ENCODE measurements at regions not wholly inside any gene's neighbourhood (a gene's known extent, or its start where the extent isn't known, plus 50 kb on each side); places are given as distances from the start of the nearest gene placed in this dataset.
"Not testable (repeated sequence)": the region's sequence is repeated elsewhere in the genome, so short reads cannot be mapped to it uniquely, and the experiment has no call there.

GRCh38 chr11:34001557-34002064 lies 49.9 kb upstream of the CAPRIN1 start:
- H3K27ac Mint-ChIP-seq: no peak overlapping the region
- no peaks in the 10 kb centered on the region for H3K36me3 Mint-ChIP-seq
- H3K27me3 Mint-ChIP-seq (ENCODE audit: low read depth in 3 of 3): peaks cover 3 to 24% (median 11%) of the 10 kb centered on the region in 3 donors
- H3K4me1 Mint-ChIP-seq: peaks cover 6% of the 10 kb centered on the region in 2 donors
- no peak overlapping the region for H3K4me3 Mint-ChIP-seq
- DNase-seq: no peak
- H3K9me3 Mint-ChIP-seq: no peaks in the 10 kb centered on the region

- Mint-ChIP-seq H3K4me3 (no peak overlapping the region), H3K27me3 (ENCODE audit: low read depth in 3 of 3) (peaks cover 1 to 25% (median 11%) of the 10 kb centered on the region in 3 donors)
Observed at GRCh38 chr11:33999393-33999792, 52.1 kb upstream of the CAPRIN1 start.

GRCh38 chr11:33997584-33998251 lies 53.8 kb upstream of the CAPRIN1 start:
- Mint-ChIP-seq H3K4me3 (no peak overlapping the region), H3K27me3 (ENCODE audit: low read depth in 3 of 3) (peaks cover 1 to 24% (median 11%) of the 10 kb centered on the region in 3 donors), H3K36me3 (no peaks in the 10 kb centered on the region), H3K27ac (no peak overlapping the region), H3K4me1 (peaks cover 6% of the 10 kb centered on the region in 2 donors), H3K9me3 (no peaks in the 10 kb centered on the region)
- DNase-seq: no peak

More at GRCh38 chr11:33999393-33999792, 52.1 kb upstream of the CAPRIN1 start:
- no peak for DNase-seq
- Mint-ChIP-seq H3K36me3 (no peaks in the 10 kb centered on the region), H3K27ac (no peak overlapping the region), H3K9me3 (no peaks in the 10 kb centered on the region), H3K4me1 (peaks cover 6% of the 10 kb centered on the region in 2 donors)

GRCh38 chr11:33996498-33997454 lies 54.8 kb upstream of the CAPRIN1 start:
- Mint-ChIP-seq H3K36me3 (no peaks in the 10 kb centered on the region), H3K27me3 (ENCODE audit: low read depth in 3 of 3) (peaks cover 1 to 24% (median 11%) of the 10 kb centered on the region in 3 donors), H3K9me3 (no peaks in the 10 kb centered on the region), H3K4me3 (peak overlapping the region in 1 of 5 donors; percentile 56), H3K27ac (no peak overlapping the region), H3K4me1 (peaks cover 6% of the 10 kb centered on the region in 2 donors)
- peak; percentile 63 to 72 (median 69) for DNase-seq

- H3K27ac Mint-ChIP-seq: no peak overlapping the region
- peaks cover 11 to 13% of the 10 kb centered on the region in 2 donors for H3K4me1 Mint-ChIP-seq
- H3K36me3 Mint-ChIP-seq: no peaks in the 10 kb centered on the region
- H3K4me3 Mint-ChIP-seq: no peak overlapping the region
- no peak for DNase-seq
- peaks cover 0 to 16% (median 4%) of the 10 kb centered on the region in 3 donors for H3K27me3 Mint-ChIP-seq (ENCODE audit: low read depth in 3 of 3)
- H3K9me3 Mint-ChIP-seq: no peaks in the 10 kb centered on the region
Observed at GRCh38 chr11:33994937-33995336, 56.6 kb upstream of the CAPRIN1 start.

GRCh38 chr11:33991136-33991535 lies 60.4 kb upstream of the CAPRIN1 start:
- H3K27me3 Mint-ChIP-seq (ENCODE audit: low read depth in 3 of 3); H3K9me3 Mint-ChIP-seq; DNase-seq; H3K4me1 Mint-ChIP-seq; H3K36me3 Mint-ChIP-seq; H3K27ac Mint-ChIP-seq: not testable (repeated sequence)
- peak overlapping the region in 4 of 5 donors; percentile 30 to 59 (median 54) for H3K4me3 Mint-ChIP-seq

GRCh38 chr11:33990131-33990530 lies 61.4 kb upstream of the CAPRIN1 start:
- H3K27me3 Mint-ChIP-seq (ENCODE audit: low read depth in 3 of 3); H3K9me3 Mint-ChIP-seq; DNase-seq; H3K4me1 Mint-ChIP-seq; H3K4me3 Mint-ChIP-seq; H3K27ac Mint-ChIP-seq; H3K36me3 Mint-ChIP-seq: not testable (repeated sequence)

GRCh38 chr11:33989461-33989860 lies 62.1 kb upstream of the CAPRIN1 start:
- DNase-seq: no peak
- H3K27me3 Mint-ChIP-seq (ENCODE audit: low read depth in 3 of 3): peaks cover 0 to 5% (median 2%) of the 10 kb centered on the region in 3 donors
- H3K36me3 Mint-ChIP-seq: no peaks in the 10 kb centered on the region
- H3K9me3 Mint-ChIP-seq: no peaks in the 10 kb centered on the region
- no peak overlapping the region for H3K27ac Mint-ChIP-seq
- peaks cover 4 to 7% of the 10 kb centered on the region in 2 donors for H3K4me1 Mint-ChIP-seq
- H3K4me3 Mint-ChIP-seq: no peak overlapping the region

- no peak for DNase-seq
- no peak overlapping the region for H3K4me3 Mint-ChIP-seq
- peaks cover 4 to 7% of the 10 kb centered on the region in 2 donors for H3K4me1 Mint-ChIP-seq
- peaks cover 0 to 3% (median 2%) of the 10 kb centered on the region in 3 donors for H3K27me3 Mint-ChIP-seq (ENCODE audit: low read depth in 3 of 3)
- no peaks in the 10 kb centered on the region for H3K36me3 Mint-ChIP-seq
- no peaks in the 10 kb centered on the region for H3K9me3 Mint-ChIP-seq
- H3K27ac Mint-ChIP-seq: no peak overlapping the region
Observed at GRCh38 chr11:33988586-33989370, 62.8 kb upstream of the CAPRIN1 start.

- no peak overlapping the region for H3K4me3 Mint-ChIP-seq
- H3K27ac Mint-ChIP-seq: no peak overlapping the region
- H3K36me3 Mint-ChIP-seq: no peaks in the 10 kb centered on the region
- peak; percentile 61 to 69 (median 68) for DNase-seq
- peaks cover 0 to 3% (median 2%) of the 10 kb centered on the region in 3 donors for H3K27me3 Mint-ChIP-seq (ENCODE audit: low read depth in 3 of 3)
- H3K4me1 Mint-ChIP-seq: peaks cover 4 to 7% of the 10 kb centered on the region in 2 donors
- H3K9me3 Mint-ChIP-seq: no peaks in the 10 kb centered on the region
Observed at GRCh38 chr11:33987975-33988580, 63.5 kb upstream of the CAPRIN1 start.

- no peak for DNase-seq
- H3K4me1 Mint-ChIP-seq: peaks cover 4 to 7% of the 10 kb centered on the region in 2 donors
- peaks cover 0 to 3% (median 2%) of the 10 kb centered on the region in 3 donors for H3K27me3 Mint-ChIP-seq (ENCODE audit: low read depth in 3 of 3)
- H3K9me3 Mint-ChIP-seq: no peaks in the 10 kb centered on the region
- H3K4me3 Mint-ChIP-seq: no peak overlapping the region
- no peaks in the 10 kb centered on the region for H3K36me3 Mint-ChIP-seq
- no peak overlapping the region for H3K27ac Mint-ChIP-seq
Observed at GRCh38 chr11:33987545-33987944, 64.0 kb upstream of the CAPRIN1 start.

- H3K9me3 Mint-ChIP-seq; H3K4me3 Mint-ChIP-seq; H3K27ac Mint-ChIP-seq; DNase-seq; H3K36me3 Mint-ChIP-seq; H3K4me1 Mint-ChIP-seq; H3K27me3 Mint-ChIP-seq (ENCODE audit: low read depth in 3 of 3): not testable (repeated sequence)
Observed at GRCh38 chr11:33986597-33987501, 64.7 kb upstream of the CAPRIN1 start.
